ENCODE measurements at regions not wholly inside any gene's neighbourhood (a gene's known extent, or its start where the extent isn't known, plus 50 kb on each side); places are given as distances from the start of the nearest gene placed in this dataset.

- TF ChIP-seq POLR2A (IDR thresholded peaks at IDR 0.05), result no peak
- TF ChIP-seq, protein P1, sequence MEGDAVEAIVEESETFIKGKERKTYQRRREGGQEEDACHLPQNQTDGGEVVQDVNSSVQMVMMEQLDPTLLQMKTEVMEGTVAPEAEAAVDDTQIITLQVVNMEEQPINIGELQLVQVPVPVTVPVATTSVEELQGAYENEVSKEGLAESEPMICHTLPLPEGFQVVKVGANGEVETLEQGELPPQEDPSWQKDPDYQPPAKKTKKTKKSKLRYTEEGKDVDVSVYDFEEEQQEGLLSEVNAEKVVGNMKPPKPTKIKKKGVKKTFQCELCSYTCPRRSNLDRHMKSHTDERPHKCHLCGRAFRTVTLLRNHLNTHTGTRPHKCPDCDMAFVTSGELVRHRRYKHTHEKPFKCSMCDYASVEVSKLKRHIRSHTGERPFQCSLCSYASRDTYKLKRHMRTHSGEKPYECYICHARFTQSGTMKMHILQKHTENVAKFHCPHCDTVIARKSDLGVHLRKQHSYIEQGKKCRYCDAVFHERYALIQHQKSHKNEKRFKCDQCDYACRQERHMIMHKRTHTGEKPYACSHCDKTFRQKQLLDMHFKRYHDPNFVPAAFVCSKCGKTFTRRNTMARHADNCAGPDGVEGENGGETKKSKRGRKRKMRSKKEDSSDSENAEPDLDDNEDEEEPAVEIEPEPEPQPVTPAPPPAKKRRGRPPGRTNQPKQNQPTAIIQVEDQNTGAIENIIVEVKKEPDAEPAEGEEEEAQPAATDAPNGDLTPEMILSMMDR (IDR thresholded peaks at IDR 0.05), result no peak
- no peak for TF ChIP-seq POLR2AphosphoS5 (IDR thresholded peaks at IDR 0.05)
Observed at GRCh38 chr17:77438241-77439188, 297.7 kb downstream of the SEC14L1 start.

All from stomach (tissue), 4 donors.